GM21447 (cell line): ENCODE measurements at regions not wholly inside any gene's neighbourhood (a gene's known extent, or its start where the extent isn't known, plus 50 kb on each side); places are given as distances from the start of the nearest gene placed in this dataset.
"Not testable (repeated sequence)": the region's sequence is repeated elsewhere in the genome, so short reads cannot be mapped to it uniquely, and the experiment has no call there.

Experiments
- ATAC-seq: cut with Tn5 transposase; IDR thresholded peaks from one replicate; pipeline ENCODE4 v1.9.1; 2021; ENCODE audit not compliant: unreplicated experiment

DNA sequence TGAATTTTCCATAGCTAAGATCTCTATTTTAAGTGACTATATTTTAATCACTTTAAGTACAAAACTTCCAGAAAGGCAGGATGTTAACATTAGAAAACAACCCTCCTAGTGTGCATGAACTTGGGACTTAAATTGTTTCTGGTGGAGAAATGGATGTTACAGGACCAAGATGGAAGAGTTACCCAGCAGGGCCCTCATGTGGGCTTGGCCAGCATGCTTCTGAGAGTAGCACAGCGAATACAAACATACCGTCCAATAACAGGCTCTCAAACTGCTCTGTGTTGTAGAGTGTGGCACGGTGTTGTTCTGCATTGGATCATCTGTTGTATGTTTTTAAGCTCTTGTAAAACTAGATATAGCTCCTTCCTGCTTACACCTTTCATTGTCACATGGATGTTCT lies 346.1 kb upstream of the SMIM21 start:
- ATAC-seq: no peak

DNA sequence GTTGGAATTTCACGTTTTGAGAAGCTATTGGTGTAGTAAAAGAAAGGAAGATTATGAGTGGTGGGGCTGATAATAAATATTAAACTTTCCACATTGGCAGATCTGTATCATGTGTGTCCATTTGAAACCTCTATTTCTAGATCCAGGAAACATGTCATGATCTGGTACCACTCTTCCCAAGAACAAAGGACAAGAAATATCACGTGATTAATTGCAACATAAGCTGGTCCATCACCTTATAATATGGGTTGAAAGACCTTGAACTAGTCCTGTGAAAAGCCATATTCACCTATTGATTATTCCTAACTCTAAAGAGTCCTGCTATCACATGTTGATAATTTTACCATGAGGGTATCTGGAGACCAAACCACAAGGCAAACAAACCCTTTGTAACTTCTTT lies 335.3 kb upstream of the SMIM21 start:
- no peak for ATAC-seq

DNA sequence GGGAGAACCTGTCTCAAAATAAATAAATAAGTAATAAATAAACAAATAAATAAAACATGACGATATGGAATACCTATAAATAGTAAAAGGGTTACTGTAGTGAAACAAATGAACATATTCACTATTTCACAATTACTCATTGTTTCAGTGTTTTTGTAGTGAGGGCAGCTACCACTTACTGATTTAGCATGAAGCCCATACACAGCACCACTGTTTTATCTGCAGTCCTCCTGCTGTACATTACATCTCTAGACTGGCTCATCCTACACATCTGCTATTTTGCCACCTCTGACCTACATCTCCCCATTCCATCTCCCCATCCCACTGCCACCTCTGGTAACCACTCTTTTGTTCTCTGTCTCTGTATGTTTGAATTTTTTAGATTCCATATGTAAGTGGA lies 332.7 kb upstream of the SMIM21 start:
- no peak for ATAC-seq

DNA sequence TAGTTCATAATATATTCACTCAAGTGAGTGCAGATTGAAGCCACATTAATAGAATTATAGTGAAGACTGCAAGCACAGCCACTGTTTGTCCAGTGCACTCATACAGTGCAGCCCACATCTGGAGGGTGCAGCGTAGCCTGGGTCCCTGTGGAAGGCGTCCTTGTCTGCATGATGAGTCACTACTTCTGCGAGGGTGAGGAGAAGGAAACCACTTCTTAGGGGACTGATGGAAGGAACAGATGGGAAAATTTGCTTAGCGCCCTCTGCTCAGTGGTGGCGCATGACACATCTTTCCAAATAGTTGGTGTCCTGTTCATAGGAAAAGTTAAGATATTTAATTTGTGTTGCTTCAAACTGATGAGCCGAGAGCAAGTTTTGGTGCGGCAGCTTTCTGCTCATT lies 330.4 kb upstream of the SMIM21 start:
- no peak for ATAC-seq

DNA sequence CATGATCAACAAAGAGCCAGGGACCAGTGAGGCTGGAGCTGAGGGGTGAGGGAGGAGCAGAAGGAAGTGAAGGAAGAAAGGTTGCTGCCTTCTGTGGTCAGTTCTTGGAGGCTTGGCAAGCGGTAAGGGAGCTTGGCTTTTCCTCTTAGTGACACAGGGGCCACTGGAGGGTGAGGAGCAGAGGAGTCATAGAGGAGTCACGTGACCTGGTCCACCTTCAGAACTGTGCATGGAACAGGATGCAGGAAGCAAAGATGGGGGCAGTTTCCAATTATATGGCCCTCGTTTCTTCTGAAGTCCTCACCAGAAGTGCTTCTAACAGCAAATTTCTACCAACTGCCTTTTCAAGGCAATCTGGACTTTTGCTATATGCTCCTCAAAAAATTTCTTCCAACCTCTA lies 326.9 kb upstream of the SMIM21 start:
- no peak for ATAC-seq

DNA sequence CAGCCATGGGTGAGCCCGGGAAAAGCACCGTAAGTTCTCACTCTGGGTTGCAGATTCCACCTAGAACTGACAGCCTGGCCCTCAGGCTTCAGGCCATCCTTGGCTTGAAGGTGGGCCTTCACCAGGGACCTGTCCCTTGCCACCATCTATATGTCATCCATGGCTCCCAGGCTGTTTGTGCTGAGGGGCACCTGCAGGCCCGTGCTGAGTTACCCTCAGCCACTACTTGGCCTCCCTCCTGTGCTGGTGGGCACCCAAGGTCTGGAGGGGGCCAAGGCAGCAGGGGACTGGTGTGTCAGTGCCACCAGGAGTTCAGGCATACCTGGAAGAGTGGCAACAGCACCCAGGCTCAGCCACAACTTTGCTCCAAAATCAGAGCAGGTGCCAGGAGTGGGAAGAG lies 326.2 kb upstream of the SMIM21 start:
- ATAC-seq: no peak

DNA sequence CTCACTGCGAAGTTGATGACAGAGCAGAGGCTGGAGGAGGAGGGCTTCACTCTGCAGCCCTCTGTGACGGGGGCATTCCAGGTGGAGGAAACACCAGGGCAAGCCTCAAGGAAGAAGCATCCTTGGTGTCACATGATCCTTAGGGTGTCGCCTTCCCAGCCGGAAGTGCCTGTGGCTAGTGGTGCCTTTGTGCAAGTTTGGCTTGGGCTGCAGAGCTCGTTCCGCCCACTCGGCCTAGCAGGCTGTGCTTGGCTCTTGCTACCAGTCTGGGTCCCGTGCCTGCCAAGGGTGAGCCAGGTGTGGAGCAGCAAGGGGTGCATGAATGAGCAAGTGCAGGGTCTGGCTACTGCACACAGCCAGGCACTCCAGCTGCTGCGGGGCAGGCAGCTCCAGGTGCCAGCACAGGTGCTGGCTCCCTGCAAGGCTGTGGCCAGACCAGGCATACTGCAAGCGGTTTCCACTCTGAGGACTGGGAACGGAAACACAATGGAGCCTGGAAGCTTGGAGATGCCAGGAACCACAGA lies 325.3 kb upstream of the SMIM21 start:
- ATAC-seq: no peak

DNA sequence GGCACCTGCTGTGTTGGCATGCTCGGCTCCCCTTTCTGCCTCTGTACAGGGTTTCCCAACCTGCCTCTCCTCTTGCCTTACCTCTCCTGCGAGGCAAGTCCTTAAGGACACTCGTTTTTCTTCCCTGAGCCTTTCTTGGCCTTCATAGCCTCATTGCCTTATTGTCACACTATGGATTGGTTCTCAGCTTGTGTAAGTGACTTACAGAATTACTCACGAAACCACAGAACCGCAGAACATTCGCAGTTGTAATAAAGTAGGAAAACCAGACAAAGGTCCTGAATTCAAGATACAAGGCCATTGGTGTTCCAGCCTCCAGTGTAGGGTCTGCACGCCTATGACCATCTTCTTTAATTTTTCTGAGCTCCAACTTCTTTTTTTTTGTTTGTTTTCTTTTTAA lies 317.6 kb upstream of the SMIM21 start:
- no peak for ATAC-seq

DNA sequence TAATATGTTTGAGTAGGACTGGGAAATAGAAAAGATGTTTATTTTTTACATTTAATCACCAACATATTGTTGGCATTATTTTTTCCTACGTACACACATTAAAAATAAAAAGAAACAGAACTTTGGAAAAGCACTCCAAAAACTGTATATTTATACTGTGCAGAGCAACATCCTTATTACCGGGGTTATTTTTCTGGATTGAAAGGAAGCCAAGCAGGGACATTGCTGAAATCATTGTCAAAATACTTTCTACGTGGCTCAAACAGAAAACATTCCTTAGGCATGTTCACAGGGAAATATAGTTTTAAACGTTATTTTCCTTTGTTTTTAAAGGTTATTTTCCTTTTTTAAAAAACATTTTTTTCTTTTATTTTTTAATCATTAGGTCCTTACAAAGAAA lies 315.0 kb upstream of the SMIM21 start:
- no peak for ATAC-seq

DNA sequence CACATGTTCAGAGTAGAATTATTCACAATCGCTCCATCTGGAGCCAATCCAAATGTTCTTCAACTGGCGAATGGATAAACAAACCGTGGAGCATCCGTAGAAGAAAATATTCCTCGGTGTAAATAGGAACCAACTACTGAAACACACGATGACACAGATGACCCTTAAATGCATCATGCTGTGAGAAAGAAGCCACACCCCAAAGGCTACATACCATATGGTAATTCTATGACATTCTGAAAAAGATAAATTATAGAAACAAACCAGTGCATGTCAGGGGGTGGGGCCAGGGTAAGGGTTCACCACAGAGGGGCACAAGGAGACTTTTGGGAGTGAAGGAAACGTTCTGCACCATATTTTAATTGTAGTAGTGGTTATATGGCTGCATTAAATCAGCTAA lies 312.2 kb upstream of the SMIM21 start:
- ATAC-seq: no peak

DNA sequence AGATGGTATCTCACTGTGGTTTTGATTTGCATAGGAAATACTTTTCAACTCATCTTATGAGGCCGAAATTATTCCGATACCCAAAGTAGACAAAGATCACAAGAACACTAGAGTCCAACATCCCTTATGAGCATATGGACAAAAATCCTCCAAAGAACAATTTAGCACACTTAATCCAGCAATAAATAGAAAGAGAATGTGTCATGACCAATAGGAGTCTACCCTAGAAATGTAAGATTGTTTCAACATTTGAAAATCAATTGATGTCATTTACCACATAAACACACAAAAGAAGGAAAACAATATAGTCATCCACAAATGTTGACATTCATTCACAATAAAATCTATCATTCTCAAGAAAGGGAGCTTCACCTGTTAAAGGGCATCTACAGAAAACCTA lies 307.8 kb upstream of the SMIM21 start:
- no peak for ATAC-seq

DNA sequence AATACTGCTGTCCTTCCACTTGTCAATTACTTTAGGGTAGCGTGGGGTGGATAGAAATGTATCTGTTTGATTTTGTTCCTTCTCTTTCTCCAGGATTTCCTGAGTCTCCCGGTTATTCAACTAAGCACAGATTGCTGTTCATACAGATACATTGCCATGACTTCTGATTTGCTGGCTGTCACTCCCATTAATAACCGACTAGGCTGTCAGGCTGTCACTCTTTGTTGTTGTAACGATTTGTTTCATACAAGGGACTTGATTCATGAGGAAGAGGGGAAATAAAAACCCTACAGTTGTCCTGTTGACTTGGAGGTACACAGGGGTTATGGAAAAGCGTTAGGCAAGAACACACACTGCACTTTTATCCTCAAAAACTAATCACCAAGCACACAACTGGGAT lies 302.7 kb upstream of the SMIM21 start:
- ATAC-seq: no peak

DNA sequence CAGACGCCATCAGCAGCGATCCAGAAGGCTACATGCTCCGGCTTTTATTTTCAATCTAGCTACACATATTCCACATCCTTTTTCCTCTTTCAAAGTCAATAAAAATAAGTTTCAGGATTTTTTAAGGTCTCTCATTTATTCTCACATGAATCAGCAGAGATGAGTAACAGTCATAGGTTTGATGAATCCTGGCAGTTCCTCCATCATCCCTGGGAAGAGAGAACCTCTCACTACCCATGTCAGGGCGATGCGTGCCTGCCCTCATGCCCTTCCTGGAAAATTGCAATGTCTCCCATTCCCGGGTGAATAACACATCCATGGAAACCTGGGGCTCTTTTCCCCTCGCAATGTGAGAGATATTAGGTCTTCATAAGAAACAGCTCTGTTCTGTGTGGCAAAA lies 301.1 kb upstream of the SMIM21 start:
- ATAC-seq: no peak

DNA sequence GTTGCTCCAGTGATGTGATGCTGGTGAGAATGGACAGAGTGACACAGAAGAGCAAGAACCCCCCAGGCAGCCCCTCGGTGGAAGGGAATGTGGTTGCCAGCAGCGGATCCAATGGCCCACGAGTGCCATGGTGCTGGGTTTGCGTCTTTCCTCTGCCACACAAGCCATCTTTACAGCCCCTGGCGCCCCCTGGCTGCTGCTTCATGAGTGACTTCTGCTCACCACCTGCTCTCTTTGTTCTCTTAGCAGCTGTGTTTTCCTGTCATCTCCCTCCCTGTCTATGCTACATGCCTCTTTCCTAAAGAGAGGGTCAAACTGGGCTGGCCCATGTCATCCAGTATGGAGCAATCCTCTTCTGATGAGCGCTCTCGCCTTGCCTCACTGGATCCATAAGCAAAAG lies 300.0 kb upstream of the SMIM21 start:
- ATAC-seq: no peak

DNA sequence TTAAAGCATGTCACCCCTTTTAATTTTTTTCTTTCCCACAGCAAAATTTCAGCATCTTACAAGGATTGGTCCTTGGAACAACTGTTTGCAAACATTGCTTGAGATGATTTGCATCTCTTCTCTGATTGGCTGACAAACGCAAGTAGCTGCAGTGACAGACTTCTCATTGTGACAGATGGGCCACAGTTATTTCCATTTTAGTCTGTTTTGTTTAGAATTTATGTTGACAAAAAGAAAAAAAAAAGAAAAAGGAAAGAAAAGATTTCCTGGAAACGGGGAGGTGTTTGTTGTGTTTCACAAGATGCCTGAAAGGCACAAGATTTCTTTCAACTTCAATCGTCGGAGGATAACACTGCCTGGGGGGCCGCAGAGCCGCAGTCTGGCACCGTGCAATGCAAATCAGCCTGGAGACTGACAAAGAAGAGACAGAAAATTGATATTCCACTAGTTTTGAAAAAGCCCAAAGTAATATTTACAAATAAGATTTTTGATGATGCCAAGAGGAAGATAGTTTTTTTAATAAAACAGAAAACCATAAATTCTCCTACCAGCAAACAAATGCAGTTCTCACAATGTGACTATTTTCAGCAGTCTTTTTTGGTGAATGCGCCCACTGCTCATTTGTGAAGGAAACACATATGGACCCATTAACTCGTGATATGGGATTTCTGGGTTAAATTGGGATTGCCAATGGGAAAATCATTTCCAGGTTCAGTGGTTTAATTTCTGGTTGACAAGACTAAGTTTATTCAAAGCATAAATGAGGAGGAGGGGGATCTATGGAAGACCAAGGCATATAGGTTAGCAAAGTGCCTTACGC lies 296.2 kb upstream of the SMIM21 start:
- ATAC-seq: no peak

DNA sequence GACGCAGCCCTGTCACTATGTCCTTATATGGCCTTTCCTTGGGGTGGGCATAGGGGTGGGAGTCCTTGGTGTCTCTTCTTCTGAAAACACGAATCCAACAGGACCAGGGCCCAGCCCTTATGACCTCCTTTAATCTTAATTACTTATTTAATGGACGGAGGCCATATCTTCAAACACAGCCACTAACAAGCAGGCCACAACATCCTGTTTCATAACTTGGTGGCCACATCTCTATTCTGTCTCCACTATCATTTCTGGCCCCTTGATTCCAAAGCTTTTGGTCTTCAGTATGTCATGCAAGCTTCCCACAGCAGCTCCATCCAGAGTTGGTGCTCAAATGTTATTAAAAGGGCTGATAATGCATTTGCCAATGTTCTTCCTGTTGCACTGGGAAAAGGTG lies 287.3 kb upstream of the SMIM21 start:
- ATAC-seq: no peak

DNA sequence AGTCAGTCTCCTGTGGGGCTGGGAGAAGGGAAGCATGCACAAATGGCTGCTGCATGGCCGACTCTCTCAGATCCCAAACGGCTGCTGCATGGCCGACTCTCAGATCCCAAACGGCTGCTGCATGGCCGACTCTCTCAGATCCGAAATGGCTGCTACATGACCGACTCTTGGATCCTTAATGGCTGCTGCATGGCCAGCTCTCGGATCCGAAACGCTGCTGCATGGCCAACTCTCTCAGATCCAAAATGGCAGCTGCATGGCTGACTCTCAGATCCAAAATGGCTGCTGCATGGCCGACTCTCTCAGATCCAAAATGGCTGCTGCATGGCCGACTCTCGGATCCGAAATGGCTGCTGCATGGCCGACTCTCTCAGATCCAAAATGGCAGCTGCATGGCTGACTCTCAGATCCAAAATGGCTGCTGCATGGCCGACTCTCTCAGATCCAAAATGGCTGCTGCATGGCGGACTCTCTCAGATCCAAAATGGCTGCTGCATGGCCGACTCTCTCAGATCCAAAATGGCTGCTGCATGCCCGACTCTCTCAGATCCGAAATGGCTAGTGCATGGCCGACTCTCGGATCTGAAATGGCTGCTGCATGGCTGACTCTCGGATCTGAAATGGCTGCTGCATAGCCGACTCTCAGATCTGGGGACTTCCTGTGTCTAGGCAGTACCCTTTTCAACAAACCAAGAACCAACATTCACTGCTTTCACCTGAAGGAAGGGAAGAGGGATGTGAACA lies 284.8 kb upstream of the SMIM21 start:
- not testable (repeated sequence) for ATAC-seq

DNA sequence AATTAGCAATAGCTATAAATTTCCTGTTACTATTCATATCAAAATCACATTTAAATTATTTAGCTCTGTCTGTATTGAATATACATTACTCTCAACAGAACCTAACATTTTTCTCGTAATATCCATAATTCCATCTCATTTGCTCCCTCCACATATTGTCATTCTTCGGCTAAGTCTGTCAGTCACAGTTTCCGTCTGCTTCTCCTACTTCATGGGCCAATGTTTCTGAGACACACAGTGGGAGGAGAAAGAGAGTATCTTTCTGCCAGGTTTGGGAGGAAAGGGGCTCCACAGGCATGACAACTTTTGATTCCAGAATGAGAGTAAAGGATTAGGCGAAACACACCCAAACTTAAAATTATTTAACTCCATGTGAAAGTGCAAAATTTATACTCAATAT lies 273.1 kb upstream of the SMIM21 start:
- no peak for ATAC-seq

DNA sequence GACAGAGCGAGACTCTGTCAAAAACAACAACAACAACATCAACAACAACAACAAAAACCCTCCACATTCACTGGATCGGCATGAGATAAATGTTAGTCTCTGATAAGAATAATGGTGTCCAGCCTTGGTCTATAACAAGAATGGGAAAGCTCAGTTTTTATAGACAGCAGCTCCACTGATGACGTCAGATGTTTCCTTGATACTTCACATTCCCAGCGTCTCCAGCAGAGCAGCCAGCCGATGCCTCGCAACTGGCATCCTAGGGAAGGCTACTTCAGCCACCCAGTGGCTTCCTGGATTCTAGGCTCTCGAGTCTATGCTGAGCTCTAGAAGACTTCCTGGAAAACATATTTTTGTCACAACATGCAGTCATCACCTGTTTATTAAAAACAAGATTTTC lies 271.4 kb upstream of the SMIM21 start:
- ATAC-seq: no peak

DNA sequence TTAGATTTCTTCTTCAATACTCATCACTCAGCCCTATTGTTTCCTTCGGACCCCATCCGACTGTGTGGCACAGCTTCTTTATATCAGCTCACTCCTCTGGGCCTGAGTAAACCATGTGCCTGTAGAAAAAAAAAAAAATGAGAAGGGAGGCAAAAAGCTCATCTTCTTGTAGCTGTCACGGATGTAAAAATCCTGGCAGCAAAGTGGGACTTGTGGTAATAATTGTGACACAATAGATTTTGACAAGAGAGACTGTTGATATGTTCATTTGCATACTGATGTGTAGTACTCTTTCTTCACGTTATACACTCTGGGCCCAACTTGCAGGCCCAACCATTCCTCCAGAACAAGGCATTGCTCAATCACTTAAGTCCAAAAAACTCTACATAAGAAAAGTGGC lies 270.0 kb upstream of the SMIM21 start:
- no peak for ATAC-seq

DNA sequence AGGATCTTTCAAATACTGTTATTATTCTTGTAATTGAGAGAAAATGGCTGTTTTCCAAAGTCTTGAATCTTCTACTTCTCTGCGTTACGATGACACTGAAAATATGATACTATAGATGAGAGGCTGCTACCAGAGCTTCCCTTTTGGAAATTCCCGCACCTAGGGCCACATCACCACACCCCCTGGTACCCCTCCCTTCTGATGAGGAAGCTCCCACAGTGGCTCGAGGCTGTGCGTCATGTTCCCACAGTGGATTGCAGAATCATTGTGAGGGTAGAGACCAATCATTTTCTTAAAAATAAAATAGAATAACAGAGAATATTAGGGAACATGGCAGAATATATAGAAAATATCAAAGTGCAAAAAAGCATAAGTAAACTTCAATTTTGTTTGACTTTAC lies 268.9 kb upstream of the SMIM21 start:
- no peak for ATAC-seq

DNA sequence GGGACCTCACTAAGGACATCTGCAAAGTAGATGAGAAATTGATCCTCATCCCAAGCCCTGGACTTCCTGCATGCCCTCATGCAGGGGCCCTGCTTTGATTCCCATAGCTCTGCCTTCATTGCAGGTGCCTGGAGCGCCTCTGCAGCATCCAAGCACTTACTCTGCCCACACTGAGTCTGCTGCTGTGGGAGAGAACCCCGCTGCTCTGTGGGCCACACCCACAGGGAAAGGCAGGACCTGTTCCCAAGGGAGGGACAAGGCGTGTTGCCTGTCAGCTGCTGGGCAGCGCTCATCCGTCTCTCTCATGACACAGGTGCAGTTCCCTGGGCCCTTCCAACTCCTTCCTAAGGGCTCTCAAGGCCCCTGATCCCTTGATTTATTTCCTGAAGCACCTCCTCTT lies 266.8 kb upstream of the SMIM21 start:
- ATAC-seq: no peak
